ENCODE measurements at regions not wholly inside any gene's neighbourhood (a gene's known extent, or its start where the extent isn't known, plus 50 kb on each side); places are given as distances from the start of the nearest gene placed in this dataset.

GRCh38 chr22:48554893-48555572 lies 1272.6 kb downstream of the BRD1 start:
- Mint-ChIP-seq H3K9me3 (no peaks in the 10 kb centered on the region), H3K4me1 (no peaks in the 10 kb centered on the region), H3K4me3 (no peak overlapping the region), H3K27me3 (ENCODE audit: low read depth) (peaks cover 18% of the 10 kb centered on the region), H3K36me3 (ENCODE audit: low read depth) (no peaks in the 10 kb centered on the region), H3K27ac (no peak overlapping the region)
- TF ChIP-seq CTCF (IDR thresholded peaks at IDR 0.05; ENCODE audit: unreplicated experiment in 3 of 3) = peak; percentile 27 to 32 (median 30)

GRCh38 chr22:48553694-48554308 lies 1273.9 kb downstream of the BRD1 start:
- no peaks in the 10 kb centered on the region for H3K9me3 Mint-ChIP-seq
- no peak overlapping the region for H3K27ac Mint-ChIP-seq
- no peak overlapping the region for H3K4me3 Mint-ChIP-seq
- H3K36me3 Mint-ChIP-seq (ENCODE audit: low read depth) = no peaks in the 10 kb centered on the region
- H3K4me1 Mint-ChIP-seq = no peaks in the 10 kb centered on the region
- H3K27me3 Mint-ChIP-seq (ENCODE audit: low read depth) = peaks cover 18% of the 10 kb centered on the region
- TF ChIP-seq CTCF (IDR thresholded peaks at IDR 0.05; ENCODE audit: unreplicated experiment in 3 of 3) = no peak

- TF ChIP-seq CTCF (IDR thresholded peaks at IDR 0.05; ENCODE audit: unreplicated experiment in 3 of 3) = no peak
- peaks cover 18% of the 10 kb centered on the region for H3K27me3 Mint-ChIP-seq (ENCODE audit: low read depth)
- H3K4me1 Mint-ChIP-seq = no peaks in the 10 kb centered on the region
- H3K4me3 Mint-ChIP-seq = no peak overlapping the region
- H3K27ac Mint-ChIP-seq = no peak overlapping the region
- no peaks in the 10 kb centered on the region for H3K36me3 Mint-ChIP-seq (ENCODE audit: low read depth)
- no peaks in the 10 kb centered on the region for H3K9me3 Mint-ChIP-seq
These were observed 1274.6 kb downstream of the BRD1 start for GRCh38 chr22:48553119-48553518.

GRCh38 chr22:48551716-48552268 lies 1275.9 kb downstream of the BRD1 start:
- no peak for TF ChIP-seq CTCF (IDR thresholded peaks at IDR 0.05; ENCODE audit: unreplicated experiment in 3 of 3)
- H3K27me3 Mint-ChIP-seq (ENCODE audit: low read depth) = peaks cover 18% of the 10 kb centered on the region

GRCh38 chr22:48551061-48551460 lies 1276.6 kb downstream of the BRD1 start:
- peaks cover 17% of the 10 kb centered on the region for H3K27me3 Mint-ChIP-seq (ENCODE audit: low read depth)
- H3K9me3 Mint-ChIP-seq = no peaks in the 10 kb centered on the region
- peaks cover 5% of the 10 kb centered on the region for H3K4me1 Mint-ChIP-seq
- TF ChIP-seq CTCF (IDR thresholded peaks at IDR 0.05; ENCODE audit: unreplicated experiment in 3 of 3) = no peak
- H3K4me3 Mint-ChIP-seq = no peak overlapping the region
- H3K36me3 Mint-ChIP-seq (ENCODE audit: low read depth) = no peaks in the 10 kb centered on the region
- no peak overlapping the region for H3K27ac Mint-ChIP-seq

More at GRCh38 chr22:48551716-48552268, 1275.9 kb downstream of the BRD1 start:
- Mint-ChIP-seq H3K36me3 (ENCODE audit: low read depth) (no peaks in the 10 kb centered on the region), H3K9me3 (no peaks in the 10 kb centered on the region), H3K4me1 (peaks cover 2% of the 10 kb centered on the region), H3K27ac (no peak overlapping the region), H3K4me3 (no peak overlapping the region)

Data from nephron (organoid).